Mononuclear cell (primary cell): ENCODE measurements at regions not wholly inside any gene's neighbourhood (a gene's known extent, or its start where the extent isn't known, plus 50 kb on each side); places are given as distances from the start of the nearest gene placed in this dataset.
"Not testable (repeated sequence)": the region's sequence is repeated elsewhere in the genome, so short reads cannot be mapped to it uniquely, and the experiment has no call there.

Experiments used
- H3K27me3 ChIP-seq: 2 replicates; pipeline ENCODE4 v1.6.0; 2011; ENCODE audit warnings: low read length, control low read depth; ENCODE audit not compliant: insufficient read depth
- H3K4me1 ChIP-seq: 2 replicates; pipeline ENCODE4 v1.5.1; 2011; ENCODE audit warnings: mild to moderate bottlenecking, low read length, control low read depth; ENCODE audit not compliant: insufficient read depth
- H3K4me3 ChIP-seq: 2 replicates; pipeline ENCODE4 v1.5.1; 2011; ENCODE audit warnings: mild to moderate bottlenecking, low read length, moderate library complexity
- H3K9me3 ChIP-seq: 2 replicates; pipeline ENCODE4 v1.5.1; 2011; ENCODE audit warnings: low read depth, mild to moderate bottlenecking, control low read depth, low read length

DNA sequence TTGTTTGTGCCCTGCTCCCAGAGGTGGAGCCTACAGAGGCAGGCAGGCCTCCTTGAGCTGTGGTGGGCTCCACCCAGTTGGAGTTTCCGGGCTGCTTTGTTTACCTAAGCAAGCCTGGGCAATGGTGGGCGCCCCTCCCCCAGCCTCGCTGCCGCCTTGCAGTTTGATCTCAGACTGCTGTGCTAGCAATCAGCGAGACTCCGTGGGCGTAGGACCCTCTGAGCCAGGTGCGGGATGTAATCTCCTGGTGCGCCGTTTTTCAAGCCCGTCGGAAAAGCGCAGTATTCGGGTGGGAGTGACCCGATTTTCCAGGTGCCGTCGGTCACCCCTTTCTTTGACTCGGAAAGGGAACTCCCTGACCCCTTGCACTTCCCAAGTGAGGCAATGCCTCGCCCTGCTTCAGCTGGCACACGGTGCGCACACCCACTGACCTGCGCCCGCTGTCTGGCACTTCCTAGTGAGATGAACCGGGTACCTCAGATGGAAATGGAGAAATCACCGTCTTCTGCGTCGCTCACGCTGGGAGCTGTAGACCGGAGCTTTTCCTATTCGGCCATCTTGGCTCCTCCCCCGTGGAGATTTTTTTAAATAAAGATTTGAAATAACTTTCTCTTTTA is 189.2 kb upstream of the WSB1 start:
- H3K9me3 ChIP-seq, H3K4me1 ChIP-seq, H3K4me3 ChIP-seq, H3K27me3 ChIP-seq: not testable (repeated sequence)

DNA sequence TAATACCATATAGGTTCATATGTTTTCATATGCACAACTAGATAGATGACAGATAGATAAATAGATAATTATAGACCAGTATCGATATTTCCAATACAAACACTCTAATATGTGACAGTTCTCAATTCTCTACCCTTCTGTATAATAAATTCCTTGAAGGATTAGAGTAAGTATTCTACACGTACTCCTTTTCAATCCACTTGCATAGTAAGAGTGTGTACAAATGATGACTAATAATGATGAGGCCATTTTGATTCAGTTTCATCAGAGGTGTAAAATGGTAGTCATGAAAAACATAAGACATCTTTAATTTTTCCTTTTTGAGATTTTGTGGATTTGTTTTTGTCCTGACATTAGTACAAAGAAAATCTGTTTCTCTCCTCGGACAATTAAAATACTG is 188.3 kb upstream of the WSB1 start:
- Histone ChIP-seq H3K4me3 (no peak overlapping the region), H3K9me3 (no peaks in the 10 kb centered on the region), H3K4me1 (no peaks in the 10 kb centered on the region), H3K27me3 (no peaks in the 10 kb centered on the region)

DNA sequence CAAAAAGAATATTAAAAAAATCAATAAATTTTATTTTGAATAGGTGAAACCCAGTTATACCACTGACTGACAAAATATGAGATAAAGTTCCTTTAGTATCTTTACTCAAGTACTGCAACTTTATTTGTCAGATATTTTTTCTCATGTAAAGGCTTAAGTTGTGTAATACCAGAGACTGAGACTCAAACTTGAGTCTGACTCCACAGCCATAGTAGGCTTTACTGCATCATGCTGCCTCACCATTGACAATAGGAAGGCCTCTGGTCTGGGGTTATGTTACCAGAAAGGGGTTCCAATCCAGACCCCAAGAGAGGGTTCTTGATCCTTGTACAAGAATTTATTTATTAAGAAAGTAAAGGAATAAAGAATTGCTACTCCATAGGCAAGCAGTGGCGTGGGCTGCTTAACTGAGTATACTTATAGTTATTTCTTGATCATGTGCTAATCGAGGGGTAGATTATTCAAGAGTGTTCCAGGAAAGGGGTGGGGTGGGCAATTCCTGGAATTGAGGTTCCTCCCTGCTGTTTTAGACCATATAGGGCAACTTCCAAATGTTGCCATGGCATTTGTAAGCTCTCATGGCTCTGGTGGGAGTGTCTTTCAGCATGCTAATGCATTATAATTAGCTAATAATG is 187.4 kb upstream of the WSB1 start:
- H3K4me1 ChIP-seq = no peaks in the 10 kb centered on the region
- no peaks in the 10 kb centered on the region for H3K9me3 ChIP-seq
- H3K27me3 ChIP-seq = no peaks in the 10 kb centered on the region
- H3K4me3 ChIP-seq = no peak overlapping the region

DNA sequence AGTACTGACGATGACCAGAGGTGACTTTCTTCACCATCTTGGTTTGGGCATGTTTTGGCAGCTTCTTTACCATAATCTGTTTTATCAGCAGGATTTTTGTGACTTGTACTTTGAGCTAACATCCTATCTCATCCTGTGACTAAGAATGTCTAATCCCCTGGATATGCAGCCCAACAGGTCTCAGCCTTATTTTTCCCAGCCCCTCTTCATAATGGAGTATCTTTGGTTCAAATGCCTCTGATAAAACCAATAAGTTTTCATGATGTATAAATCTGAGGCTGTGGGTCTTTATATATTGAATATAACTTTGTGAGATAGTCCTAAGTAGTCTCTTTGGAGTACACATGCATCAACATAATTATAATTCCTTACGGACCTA is 186.9 kb upstream of the WSB1 start:
- Histone ChIP-seq H3K27me3 (no peaks in the 10 kb centered on the region), H3K9me3 (no peaks in the 10 kb centered on the region), H3K4me1 (no peaks in the 10 kb centered on the region), H3K4me3 (no peak overlapping the region)

DNA sequence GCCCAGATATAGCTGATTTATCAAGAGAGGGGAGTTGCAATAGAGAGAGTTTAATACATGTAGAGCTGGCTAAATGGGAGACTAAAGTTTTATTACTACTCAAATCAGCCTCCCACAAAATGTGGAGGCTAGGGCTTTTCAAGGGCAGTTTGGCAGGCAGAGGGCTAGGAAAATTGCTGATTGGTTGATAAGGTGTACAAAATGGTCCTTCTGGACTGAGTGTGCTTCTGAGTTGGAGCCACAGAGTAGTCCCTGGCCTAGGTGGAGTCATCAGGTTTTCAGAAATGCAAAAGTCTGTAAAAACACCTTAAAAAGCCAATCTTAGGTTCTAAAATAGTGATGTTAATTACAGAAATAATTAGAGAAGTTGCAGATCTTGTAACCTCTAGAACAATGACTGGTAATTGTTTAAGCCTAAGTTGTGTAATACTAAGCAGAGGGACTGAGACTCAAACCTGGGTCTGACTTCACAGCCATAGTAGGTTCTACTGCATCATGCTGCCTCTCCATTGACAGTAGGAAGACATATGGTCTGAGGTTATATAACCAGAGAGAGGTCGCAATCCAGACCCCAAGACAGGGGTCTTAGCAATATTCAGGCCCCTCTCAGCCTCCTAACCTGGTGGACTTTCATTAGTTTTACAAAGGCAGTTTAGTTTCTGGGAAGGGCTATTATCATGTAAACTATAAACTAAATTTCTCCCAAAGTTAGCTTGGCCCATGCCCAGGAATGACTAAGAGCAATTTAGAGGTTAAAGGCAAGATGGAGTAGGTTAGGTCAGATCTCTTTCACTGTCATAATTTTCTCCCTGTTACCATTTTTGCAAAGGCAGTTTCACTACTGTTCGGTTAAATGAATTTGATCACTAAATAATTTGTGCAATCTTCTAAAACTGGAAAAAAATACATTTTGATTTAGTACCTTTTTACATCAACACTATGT is 186.3 kb upstream of the WSB1 start:
- not testable (repeated sequence) for H3K9me3 ChIP-seq, H3K4me3 ChIP-seq, H3K4me1 ChIP-seq

DNA sequence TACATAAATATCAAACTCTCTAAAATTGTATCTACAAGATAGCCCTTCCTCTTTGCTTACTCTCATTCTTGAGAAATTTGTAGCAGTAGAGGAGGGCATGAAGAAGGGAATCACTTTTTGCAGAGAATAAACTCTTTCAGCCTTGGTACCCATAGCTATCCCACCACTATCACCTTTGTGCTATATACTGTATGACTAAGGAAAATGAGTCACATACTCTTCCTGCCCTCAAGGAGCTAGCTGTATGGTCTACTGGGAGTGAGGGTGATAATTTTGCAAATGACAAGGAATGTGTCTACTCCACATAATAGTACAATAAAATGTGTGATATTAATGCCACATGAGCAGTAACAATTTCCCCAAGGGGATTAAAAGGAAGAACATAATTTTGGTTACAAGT is 184.6 kb upstream of the WSB1 start:
- H3K4me1 ChIP-seq = no peaks in the 10 kb centered on the region
- no peak overlapping the region for H3K4me3 ChIP-seq
- H3K9me3 ChIP-seq = no peaks in the 10 kb centered on the region
- no peaks in the 10 kb centered on the region for H3K27me3 ChIP-seq

More for the DNA sequence above, 186.3 kb upstream of the WSB1 start:
- H3K27me3 ChIP-seq = not testable (repeated sequence)

DNA sequence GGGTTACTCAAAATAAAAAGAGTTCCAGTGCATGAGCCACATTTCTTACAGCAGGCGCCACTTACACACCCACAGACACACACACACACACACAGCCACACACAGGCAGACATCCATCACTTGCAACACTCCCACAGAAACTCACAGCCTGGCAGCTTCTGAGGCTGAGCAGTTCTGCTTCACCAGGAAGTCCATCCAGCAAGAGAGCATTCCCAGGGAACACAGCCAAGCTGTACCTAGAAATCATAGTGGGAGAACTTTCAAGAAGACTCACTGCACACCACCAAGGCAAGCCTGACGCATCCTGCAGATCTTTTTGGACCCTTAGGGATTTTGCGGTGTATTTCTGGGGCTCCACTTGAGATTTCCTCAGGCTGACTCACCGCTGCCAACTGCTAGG is 140.9 kb upstream of the WSB1 start:
- Histone ChIP-seq H3K4me1 (no peaks in the 10 kb centered on the region), H3K9me3 (no peaks in the 10 kb centered on the region), H3K27me3 (no peaks in the 10 kb centered on the region), H3K4me3 (no peak overlapping the region)

DNA sequence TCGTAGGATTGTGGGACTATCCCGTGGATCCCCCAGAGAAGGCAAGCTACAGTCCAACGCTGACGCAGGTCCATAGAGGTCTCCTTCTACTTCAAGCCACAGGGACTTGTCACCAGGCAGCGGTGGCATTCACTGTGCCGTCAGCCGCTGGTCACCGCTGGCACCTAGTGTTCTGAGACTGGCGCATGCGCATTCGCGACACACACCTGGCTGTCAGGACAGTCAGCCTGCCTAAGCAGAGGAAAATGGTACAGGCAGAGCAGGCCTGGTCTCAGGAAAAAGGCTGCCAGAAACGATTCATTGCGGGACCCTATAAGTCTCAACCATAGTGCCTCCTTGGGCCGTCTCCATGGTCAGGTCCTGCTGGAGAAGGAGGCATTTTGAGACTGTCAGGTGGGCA is 138.0 kb upstream of the WSB1 start:
- Histone ChIP-seq H3K9me3 (no peaks in the 10 kb centered on the region), H3K4me3 (no peak overlapping the region), H3K4me1 (no peaks in the 10 kb centered on the region)

DNA sequence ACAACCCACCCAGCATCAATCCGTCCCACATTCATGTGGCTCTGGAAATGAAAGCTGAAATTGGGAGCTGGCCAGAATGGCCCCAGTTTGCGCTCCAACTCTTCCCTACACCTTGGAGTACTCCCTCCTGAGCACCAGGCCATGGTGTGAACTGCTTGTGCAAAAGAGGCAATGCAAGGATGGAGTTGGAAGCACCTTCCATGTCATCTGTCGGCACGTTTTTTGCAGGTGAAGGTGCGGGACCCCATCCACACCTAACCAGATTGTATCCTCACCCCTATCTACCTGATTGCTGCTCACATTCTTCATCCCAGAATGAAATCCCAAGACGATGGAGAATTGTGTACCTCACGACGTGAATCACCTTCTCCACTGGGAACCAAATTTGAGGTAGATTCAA is 136.6 kb upstream of the WSB1 start:
- Histone ChIP-seq H3K4me3 (no peak overlapping the region), H3K27me3 (no peaks in the 10 kb centered on the region), H3K9me3 (no peaks in the 10 kb centered on the region), H3K4me1 (no peaks in the 10 kb centered on the region)

More for the DNA sequence above, 138.0 kb upstream of the WSB1 start:
- no peaks in the 10 kb centered on the region for H3K27me3 ChIP-seq

DNA sequence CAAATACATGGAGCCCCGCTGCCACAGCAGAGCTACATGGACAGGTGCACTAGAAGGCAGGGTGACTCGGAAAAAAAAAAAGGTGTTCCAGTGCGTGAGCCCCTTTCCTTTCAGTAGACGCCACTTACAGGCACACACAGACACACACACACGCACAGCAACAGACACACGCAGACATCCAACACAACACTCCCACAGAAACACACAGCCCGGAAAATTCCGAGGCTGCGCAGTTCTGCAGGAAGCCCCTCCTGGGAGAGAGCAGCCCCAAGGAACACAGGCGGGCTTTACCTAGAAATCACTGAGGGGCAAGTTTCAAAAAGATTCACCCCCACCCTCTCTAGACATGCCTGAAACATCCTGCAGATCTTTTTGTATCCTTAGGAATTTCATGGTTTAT is 136.0 kb upstream of the WSB1 start:
- H3K9me3 ChIP-seq = no peaks in the 10 kb centered on the region

DNA sequence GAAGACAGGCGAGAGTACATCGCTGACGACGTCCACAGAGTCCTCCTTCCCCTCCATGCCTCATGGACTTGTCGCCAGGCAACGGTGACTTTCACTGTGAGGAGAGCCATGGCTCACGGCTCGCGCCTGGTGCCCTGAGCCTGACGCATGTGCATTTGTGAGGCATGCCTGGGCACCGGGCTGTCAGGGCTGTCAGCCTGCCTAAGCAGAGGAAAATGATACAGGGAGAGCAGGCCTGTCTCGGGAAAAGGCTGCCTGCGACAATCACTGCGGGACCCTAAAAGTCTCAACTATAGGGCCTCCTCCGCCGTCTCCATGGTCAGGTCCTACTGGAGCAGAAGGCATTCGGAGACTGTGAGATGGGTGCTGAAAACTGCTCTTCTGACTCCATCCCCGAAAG is 135.5 kb upstream of the WSB1 start:
- Histone ChIP-seq H3K9me3 (no peaks in the 10 kb centered on the region), H3K27me3 (no peaks in the 10 kb centered on the region), H3K4me1 (no peaks in the 10 kb centered on the region), H3K4me3 (no peak overlapping the region)

More for the DNA sequence above, 136.0 kb upstream of the WSB1 start:
- no peaks in the 10 kb centered on the region for H3K4me1 ChIP-seq
- no peak overlapping the region for H3K4me3 ChIP-seq
- H3K27me3 ChIP-seq = no peaks in the 10 kb centered on the region

DNA sequence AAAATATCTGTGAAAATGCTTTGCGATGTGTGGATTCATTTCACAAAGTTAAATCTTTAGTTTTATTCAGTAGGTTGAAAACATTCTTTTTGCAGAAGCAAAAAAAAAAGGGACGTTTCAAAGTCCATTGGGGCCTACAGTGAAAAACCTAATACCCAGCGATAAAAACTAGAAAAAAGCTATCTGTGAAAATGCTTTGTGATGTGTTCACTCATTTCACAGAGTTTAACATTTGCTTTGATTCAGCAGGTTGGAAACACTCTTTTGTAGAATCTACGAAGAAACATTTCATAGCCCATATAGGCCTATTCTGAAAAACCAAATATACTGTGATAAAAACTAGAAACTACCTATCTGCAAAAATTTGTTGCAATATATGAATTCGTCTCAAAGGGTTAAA is 113.6 kb upstream of the WSB1 start:
- H3K4me1 ChIP-seq = peaks cover 7% of the 10 kb centered on the region
- no peak overlapping the region for H3K4me3 ChIP-seq
- H3K9me3 ChIP-seq = peaks cover 9% of the 10 kb centered on the region
- no peaks in the 10 kb centered on the region for H3K27me3 ChIP-seq

DNA sequence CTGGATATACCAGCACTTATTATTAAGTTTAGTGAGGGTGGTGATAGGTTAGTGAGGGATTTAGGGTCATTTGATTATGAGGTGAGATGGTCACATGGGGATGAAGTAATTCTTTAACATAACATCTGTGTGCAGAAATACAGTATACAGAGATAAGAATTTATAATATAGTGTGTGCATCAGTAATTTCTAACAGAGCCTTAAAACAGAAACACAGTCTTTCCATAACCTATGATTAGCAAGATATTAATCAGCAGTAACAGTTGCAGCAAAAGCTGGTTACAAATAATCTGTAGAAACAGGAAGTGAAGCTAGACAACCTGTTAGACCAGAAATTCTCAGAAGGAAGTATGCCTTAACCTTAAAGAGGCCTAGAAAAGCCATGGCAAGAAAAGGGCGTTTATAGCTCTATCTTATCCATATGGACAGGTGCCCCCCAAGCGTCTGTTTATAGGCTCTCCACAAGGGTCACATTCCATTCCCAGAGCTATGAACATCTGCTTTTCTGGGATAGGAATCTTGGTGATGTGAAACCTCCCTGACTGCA is 112.5 kb upstream of the WSB1 start:
- not testable (repeated sequence) for H3K4me1 ChIP-seq, H3K27me3 ChIP-seq, H3K4me3 ChIP-seq, H3K9me3 ChIP-seq

DNA sequence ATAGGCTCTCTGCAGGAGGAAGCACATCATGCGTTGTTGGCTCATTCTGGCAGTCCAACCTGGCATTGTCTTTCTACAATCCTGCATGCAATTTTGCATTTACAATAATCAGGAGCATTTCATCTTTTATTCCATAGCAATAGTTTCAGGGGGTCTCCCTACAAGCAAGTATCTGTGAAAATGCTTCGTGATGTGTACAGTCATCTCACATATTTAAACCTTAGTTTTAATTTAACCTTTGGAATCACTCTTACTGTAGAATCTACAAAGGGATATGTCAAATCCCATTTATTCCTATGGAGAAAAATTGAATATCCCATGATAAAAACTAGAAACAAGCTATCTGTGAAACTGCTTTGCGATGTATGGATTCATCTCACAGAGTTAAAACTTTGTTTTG is 112.0 kb upstream of the WSB1 start:
- Histone ChIP-seq H3K4me3 (no peak overlapping the region), H3K27me3 (no peaks in the 10 kb centered on the region), H3K4me1 (peaks cover 7% of the 10 kb centered on the region), H3K9me3 (peaks cover 9% of the 10 kb centered on the region)

DNA sequence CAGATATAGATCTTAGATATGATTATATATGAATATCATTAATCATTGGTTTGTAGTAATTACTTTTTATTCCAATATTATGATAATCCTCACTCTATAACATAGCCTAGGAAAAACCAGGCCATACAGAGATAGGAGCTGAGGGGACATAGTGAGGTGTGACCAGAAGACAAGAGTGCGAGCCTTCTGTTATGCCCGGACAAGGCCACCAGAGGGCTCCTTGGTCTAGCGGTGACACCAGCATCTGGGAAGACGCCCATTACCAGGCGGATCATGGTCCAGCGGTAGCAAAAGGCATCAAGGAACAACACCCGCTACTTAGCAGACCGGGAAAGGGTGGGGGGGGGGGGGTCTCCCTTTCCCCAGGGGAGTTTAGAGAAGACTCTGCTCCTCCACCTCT is 96.4 kb upstream of the WSB1 start:
- H3K9me3 ChIP-seq, H3K4me1 ChIP-seq, H3K27me3 ChIP-seq: not testable (repeated sequence)

More for the DNA sequence above, 96.4 kb upstream of the WSB1 start:
- H3K4me3 ChIP-seq = not testable (repeated sequence)
